ENCODE measurements at regions not wholly inside any gene's neighbourhood (a gene's known extent, or its start where the extent isn't known, plus 50 kb on each side); places are given as distances from the start of the nearest gene placed in this dataset.

- Mint-ChIP-seq H3K9me3 (ENCODE audit: unreplicated experiment) (no peaks in the 10 kb centered on the region), H3K4me3 (ENCODE audit: unreplicated experiment) (no peak overlapping the region), H3K36me3 (ENCODE audit: unreplicated experiment) (no peaks in the 10 kb centered on the region), H3K27me3 (ENCODE audit: unreplicated experiment) (peaks cover 47% of the 10 kb centered on the region), H3K27ac (ENCODE audit: unreplicated experiment) (no peak overlapping the region), H3K4me1 (ENCODE audit: unreplicated experiment) (peaks cover 4% of the 10 kb centered on the region)
- TF ChIP-seq CTCF (IDR thresholded peaks at IDR 0.05), result no peak
- DNase-seq (ENCODE audit: extremely low spot score, unreplicated experiment), result no peak
These were observed 74.3 kb upstream of the CRHR1 start for GRCh38 chr17:45709728-45710288.

DNA sequence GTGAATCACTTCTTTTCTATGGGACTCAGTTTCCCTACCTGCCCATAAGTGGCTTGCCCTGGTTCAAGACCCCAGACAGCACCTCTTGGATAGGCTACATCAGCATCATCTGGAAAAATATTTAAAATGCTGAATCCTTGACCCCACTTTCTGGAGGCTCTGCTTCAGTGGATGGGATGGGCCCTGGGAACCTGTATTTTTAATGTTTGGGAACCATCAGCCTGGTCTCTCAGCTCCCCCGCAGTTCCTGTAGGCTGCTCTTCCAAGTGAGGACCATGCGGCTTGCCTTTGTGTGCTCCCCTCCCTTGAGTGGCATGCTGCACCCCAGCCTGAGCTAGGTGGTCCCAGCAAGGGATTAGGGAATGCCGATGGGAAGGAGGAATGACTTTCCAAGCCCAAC, 68.3 kb upstream of the CRHR1 start:
- H3K27ac Mint-ChIP-seq (ENCODE audit: unreplicated experiment), result no peak overlapping the region
- H3K4me1 Mint-ChIP-seq (ENCODE audit: unreplicated experiment), result no peaks in the 10 kb centered on the region
- no peak for DNase-seq (ENCODE audit: extremely low spot score, unreplicated experiment)
- TF ChIP-seq CTCF (IDR thresholded peaks at IDR 0.05), result no peak
- H3K36me3 Mint-ChIP-seq (ENCODE audit: unreplicated experiment), result no peaks in the 10 kb centered on the region
- peaks cover 54% of the 10 kb centered on the region for H3K27me3 Mint-ChIP-seq (ENCODE audit: unreplicated experiment)
- no peaks in the 10 kb centered on the region for H3K9me3 Mint-ChIP-seq (ENCODE audit: unreplicated experiment)
- no peak overlapping the region for H3K4me3 Mint-ChIP-seq (ENCODE audit: unreplicated experiment)

DNA sequence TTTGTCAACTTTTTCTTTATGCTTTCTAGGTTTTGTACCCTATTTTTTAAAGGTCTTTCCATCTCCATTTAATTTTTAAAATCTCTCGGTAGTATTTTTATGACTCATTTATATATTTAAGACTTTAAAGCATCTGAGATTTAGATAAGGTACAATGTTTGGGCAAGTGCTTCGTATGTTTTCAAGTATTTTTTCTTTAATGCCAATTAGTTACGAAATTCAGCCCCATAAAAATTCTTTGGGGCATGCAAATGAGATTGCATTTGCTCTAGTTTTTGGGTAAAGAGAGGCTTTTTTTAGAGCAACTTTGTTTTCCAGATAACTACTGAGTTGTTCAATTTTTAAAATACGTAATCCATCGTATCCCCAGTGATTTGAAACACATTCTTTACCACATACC, 65.3 kb upstream of the CRHR1 start:
- DNase-seq (ENCODE audit: extremely low spot score, unreplicated experiment), result no peak
- H3K27ac Mint-ChIP-seq (ENCODE audit: unreplicated experiment), result no peak overlapping the region
- H3K36me3 Mint-ChIP-seq (ENCODE audit: unreplicated experiment), result no peaks in the 10 kb centered on the region
- H3K4me1 Mint-ChIP-seq (ENCODE audit: unreplicated experiment), result no peaks in the 10 kb centered on the region
- no peak overlapping the region for H3K4me3 Mint-ChIP-seq (ENCODE audit: unreplicated experiment)
- no peak for TF ChIP-seq CTCF (IDR thresholded peaks at IDR 0.05)
- H3K27me3 Mint-ChIP-seq (ENCODE audit: unreplicated experiment), result peaks cover 45% of the 10 kb centered on the region
- H3K9me3 Mint-ChIP-seq (ENCODE audit: unreplicated experiment), result no peaks in the 10 kb centered on the region

- peaks cover 44% of the 10 kb centered on the region for H3K27me3 Mint-ChIP-seq (ENCODE audit: unreplicated experiment)
These were observed 64.6 kb upstream of the CRHR1 start for GRCh38 chr17:45719335-45720071.

More at GRCh38 chr17:45719335-45720071, 64.6 kb upstream of the CRHR1 start:
- TF ChIP-seq CTCF (IDR thresholded peaks at IDR 0.05), result peak; percentile 33
- H3K36me3 Mint-ChIP-seq (ENCODE audit: unreplicated experiment), result no peaks in the 10 kb centered on the region
- H3K9me3 Mint-ChIP-seq (ENCODE audit: unreplicated experiment), result no peaks in the 10 kb centered on the region
- no peak overlapping the region for H3K4me3 Mint-ChIP-seq (ENCODE audit: unreplicated experiment)
- no peaks in the 10 kb centered on the region for H3K4me1 Mint-ChIP-seq (ENCODE audit: unreplicated experiment)
- no peak for DNase-seq (ENCODE audit: extremely low spot score, unreplicated experiment)
- H3K27ac Mint-ChIP-seq (ENCODE audit: unreplicated experiment), result no peak overlapping the region
